HG03378 (cell line): ENCODE measurements at regions not wholly inside any gene's neighbourhood (a gene's known extent, or its start where the extent isn't known, plus 50 kb on each side); places are given as distances from the start of the nearest gene placed in this dataset.

ENCODE experiments used
- ATAC-seq: cut with Tn5 transposase; IDR thresholded peaks from one replicate; pipeline ENCODE4 v1.9.1; 2021; ENCODE audit warnings: mild to moderate bottlenecking, moderate library complexity; ENCODE audit not compliant: unreplicated experiment

- ATAC-seq: no peak
Observed at GRCh38 chr1:80517062-80517461, 1283.7 kb upstream of the ADGRL2 start.

DNA sequence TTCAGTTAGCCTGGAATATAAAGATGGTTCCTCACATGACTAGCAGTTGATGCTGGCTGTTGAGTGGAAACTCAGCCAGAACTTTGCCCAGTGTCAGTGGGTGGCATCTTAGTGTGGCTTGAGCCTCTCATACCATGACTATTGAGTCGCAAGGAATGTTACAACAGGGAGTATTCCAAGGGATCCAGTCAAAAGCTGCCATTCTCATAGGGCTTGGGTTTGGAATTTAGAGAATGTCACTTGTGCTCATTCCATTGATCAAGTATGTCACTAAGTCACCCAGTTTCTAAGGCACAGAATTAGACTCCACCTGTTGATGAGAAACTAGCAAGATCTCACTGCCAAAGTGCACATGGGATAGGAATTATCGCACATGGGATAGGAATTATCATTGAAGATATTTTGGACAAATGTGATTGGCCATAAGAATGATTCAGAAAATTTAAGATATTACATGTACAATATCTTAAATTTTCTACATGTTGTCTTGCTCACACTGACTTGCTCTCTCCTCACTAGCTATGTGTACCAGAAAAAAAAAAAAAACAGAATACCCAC is 1290.7 kb upstream of the ADGRL2 start:
- no peak for ATAC-seq

- no peak for ATAC-seq
Observed at GRCh38 chr1:80506216-80506615, 1294.5 kb upstream of the ADGRL2 start.

DNA sequence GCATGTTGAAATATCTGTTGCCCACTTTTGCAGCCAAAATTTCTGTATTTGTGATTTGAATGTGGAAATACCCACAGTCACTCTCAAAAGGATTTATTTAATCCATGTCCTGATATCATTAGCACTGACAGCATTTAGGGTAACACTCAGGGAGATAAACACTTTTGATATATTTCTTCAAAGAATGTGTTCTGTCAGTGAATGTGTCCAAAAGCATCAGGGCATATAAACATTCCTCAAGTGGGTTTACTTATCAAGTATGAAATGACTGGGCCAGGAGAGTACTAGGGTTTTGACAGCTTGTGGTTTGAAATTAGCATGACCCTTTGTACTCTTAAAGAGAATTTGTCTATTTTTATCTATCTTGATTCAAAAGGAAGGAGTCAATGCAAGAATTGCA is 1302.1 kb upstream of the ADGRL2 start:
- no peak for ATAC-seq

GRCh38 chr1:80495806-80496205 is 1304.9 kb upstream of the ADGRL2 start:
- no peak for ATAC-seq

DNA sequence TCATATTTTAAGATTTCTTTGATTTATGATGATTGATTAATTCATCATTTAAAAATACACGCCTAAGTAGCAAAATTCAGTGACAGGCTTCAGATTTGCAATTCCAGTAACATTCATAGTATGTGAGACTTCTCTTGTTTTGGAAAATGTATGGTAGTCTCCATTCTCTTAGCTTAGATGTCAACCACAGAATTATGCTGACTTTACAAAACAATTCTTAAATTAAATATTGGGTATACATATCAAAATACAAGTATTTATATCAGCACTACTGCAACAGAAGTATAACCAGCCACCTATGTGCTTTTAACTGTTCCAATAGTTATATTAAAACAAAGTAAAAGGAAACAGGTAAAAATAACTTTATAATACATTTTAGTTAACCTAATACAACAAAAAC is 1328.6 kb upstream of the ADGRL2 start:
- no peak for ATAC-seq

- no peak for ATAC-seq
Observed at GRCh38 chr1:80468356-80468755, 1332.4 kb upstream of the ADGRL2 start.

- no peak for ATAC-seq
Observed at GRCh38 chr1:80462006-80462405, 1338.7 kb upstream of the ADGRL2 start.

DNA sequence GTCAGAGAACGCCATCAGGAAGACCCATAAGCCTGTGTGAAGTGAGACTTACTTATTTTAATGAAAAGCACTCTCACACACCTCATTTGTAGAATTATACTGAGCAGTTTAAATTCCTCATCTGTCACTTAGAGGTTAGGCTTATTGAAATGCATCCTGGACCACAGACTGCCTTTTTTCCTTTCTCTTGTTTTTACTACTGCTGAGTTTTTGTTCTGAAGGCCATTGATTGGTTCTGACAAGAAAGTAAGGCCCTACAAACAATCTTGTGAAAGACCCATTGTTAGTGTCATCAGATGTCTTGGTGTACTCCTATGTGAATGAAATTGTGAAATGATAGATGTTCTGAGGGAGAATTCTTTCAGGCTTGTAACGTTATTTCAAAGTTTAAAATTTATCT is 1343.3 kb upstream of the ADGRL2 start:
- no peak for ATAC-seq

GRCh38 chr1:80453775-80454174 is 1347.0 kb upstream of the ADGRL2 start:
- no peak for ATAC-seq

GRCh38 chr1:80450711-80451110 is 1350.0 kb upstream of the ADGRL2 start:
- no peak for ATAC-seq

- ATAC-seq: no peak
Observed at GRCh38 chr1:80448081-80448480, 1352.7 kb upstream of the ADGRL2 start.

DNA sequence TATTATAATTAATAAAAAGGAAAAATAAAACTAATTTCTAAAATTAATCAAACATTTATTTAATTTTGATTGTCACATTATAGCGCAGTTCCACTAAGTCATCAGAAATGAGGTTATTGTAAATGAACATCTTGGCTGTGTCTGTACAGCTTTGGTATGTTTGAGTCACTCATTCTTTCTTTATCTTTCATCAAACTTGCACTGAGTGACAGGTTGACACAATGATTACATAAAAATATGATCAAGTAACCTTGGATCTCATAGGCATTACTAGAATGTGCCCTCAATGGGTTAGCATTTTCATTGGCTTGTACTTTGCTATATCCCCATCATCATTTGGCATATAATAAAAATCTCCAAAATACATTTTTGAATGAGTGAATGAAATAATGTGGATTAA is 1353.2 kb upstream of the ADGRL2 start:
- no peak for ATAC-seq

GRCh38 chr1:80445033-80445432 is 1355.7 kb upstream of the ADGRL2 start:
- no peak for ATAC-seq

DNA sequence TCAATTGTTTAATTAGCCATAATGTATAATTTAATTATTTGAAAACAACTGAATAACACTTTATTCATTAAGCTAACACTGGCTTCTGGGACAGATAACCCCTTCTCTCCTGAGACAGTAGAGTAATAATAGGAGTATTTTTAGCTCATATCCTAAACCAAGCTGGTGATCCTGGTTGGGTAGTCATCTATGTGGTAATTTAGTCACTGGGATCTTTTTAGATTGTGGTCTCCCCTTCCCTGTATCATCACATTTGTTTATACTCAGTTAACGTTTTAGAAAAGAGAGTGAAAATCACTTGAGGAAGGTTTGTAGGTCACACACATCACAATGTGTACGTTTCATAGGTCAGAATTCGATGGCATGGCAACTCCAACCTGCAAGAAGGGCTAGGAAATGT is 1356.6 kb upstream of the ADGRL2 start:
- no peak for ATAC-seq

DNA sequence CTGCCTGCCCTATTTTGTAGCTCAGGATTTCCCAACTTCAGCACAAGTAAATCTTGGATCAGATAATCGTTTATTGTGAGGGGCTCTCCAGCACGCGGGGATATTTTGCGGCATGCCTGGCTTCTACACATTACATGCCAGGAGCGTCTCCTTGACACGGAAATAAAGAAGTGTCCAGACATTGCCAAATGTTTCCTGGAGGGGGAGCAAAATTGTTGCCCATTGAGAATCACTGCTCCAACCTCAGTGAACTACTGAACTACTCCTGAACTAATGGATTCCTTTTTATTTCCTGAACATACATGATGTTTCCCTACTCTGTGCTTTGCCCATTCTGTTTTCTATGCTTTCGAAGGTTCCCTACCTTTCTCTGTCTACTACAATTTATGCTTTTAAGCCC is 1359.1 kb upstream of the ADGRL2 start:
- ATAC-seq: no peak

- no peak for ATAC-seq
Observed at GRCh38 chr1:80436851-80437250, 1363.9 kb upstream of the ADGRL2 start.

DNA sequence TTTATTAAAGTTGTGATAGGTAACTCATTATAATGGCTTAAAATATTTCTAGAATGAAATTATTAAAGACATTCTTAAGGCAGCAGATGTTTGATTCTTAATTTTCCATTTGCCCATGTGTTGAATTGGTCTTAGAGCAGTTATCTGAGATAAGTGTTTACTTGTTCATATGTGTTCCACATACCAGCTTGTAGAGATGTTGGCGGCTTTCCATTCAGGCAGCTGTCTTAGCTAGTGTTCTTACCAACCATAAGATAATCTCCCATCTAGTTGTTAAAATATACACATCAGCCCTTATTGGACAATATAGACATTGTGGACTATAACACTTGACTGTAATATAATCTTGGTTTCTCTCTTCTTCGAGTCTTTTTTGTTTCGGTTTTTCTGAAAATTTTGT is 1372.9 kb upstream of the ADGRL2 start:
- ATAC-seq: no peak

DNA sequence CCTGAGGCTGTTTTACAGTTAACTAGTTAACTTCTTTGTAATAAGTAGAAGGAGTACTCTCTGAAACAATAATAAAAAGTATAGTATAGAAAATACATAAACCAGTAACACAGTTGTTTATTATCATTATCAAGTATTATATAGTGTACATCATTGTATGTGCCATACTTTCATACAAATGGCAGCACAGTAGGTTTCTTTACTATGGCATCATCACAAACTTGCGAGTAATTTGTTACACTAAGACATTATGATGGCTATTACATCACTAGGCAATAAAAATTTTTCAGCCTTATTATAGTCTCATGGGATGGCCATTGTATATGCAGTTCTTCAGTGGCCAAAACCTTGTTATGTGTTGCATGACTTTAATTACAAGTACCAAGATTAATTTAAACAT is 1376.5 kb upstream of the ADGRL2 start:
- no peak for ATAC-seq

GRCh38 chr1:80418134-80418533 is 1382.6 kb upstream of the ADGRL2 start:
- ATAC-seq: no peak

GRCh38 chr1:80417671-80418070 is 1383.1 kb upstream of the ADGRL2 start:
- no peak for ATAC-seq

DNA sequence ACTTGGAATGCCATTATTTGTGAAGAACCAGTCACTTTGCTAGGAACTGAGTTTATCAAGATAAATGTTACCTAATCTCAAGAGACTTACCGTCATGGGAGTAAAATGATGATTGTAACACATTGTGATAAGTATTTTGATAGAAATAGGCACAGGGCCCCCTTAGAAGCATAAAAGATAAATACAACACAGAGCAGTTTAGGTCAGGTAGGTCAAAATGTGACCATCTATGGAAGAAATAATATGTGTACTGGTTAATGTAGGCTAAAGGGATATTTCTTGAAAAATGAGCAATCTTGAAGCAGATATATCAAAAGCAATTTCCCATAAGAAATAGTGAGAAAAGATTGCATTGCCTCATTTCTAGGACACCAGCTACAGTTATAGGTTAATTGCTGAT is 1386.8 kb upstream of the ADGRL2 start:
- no peak for ATAC-seq

- no peak for ATAC-seq
Observed at GRCh38 chr1:80410233-80410632, 1390.5 kb upstream of the ADGRL2 start.

DNA sequence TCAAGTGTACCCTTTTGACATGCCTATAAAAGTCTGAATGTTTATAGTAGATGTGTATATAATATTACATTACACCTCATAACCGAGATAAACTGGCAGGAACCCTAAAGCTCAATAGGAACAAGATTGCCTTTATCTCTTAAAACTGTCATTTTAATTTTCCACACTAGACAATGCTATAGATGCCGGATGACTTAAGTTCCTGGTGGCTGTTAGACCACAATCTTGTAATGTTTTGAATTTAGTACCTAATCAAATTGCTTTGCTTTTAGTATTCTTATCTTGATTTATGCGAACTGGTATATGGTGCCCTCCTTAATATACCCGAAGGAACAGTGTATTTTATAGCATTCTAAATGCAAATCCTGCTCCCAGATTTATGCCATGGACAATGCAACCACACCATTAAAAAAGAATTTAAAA is 1397.0 kb upstream of the ADGRL4 start:
- no peak for ATAC-seq
